ENCODE measurements at regions not wholly inside any gene's neighbourhood (a gene's known extent, or its start where the extent isn't known, plus 50 kb on each side); places are given as distances from the start of the nearest gene placed in this dataset.

DNA sequence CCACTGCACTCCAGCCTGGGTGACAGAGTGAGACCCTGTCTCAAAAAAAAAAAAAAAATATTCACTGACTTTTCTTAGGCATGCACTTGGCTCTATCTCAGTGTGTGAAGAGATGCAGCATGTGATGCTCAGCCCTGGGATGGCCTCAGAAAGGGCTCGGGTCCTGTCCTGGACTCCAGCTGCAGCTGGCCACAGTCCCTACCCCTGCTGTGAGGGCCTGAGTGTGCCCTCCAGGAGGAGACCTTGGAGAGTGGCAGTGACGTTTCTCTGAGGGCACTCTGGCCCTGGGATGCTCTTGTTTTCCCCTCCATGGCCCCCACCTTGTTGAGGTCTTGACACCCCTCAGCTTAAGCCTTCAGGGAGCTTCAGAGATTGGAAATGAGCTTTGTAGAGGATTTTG lies 81.9 kb upstream of the POU3F1 start:
- TF ChIP-seq EP300 (IDR thresholded peaks at IDR 0.05): no peak
- no peak for TF ChIP-seq POLR2AphosphoS5 (IDR thresholded peaks at IDR 0.05)
- TF ChIP-seq CTCF (IDR thresholded peaks at IDR 0.05): no peak
- no peak for TF ChIP-seq POLR2A (IDR thresholded peaks at IDR 0.05; ENCODE audit: low read depth)
- intact Hi-C loops (cut with DNase I): no loop called here
- peaks cover 0 to 63% (median 5%) of the 10 kb centered on the region in 4 donors for H3K27me3 ChIP-seq
- no peak for DNase-seq (ENCODE audit: extremely low spot score)
- H3K4me3 ChIP-seq: no peak overlapping the region
- H3K36me3 ChIP-seq: no peaks in the 10 kb centered on the region
- peaks cover 0 to 2% (median under 1%) of the 10 kb centered on the region in 4 donors for H3K4me1 ChIP-seq
- no peak overlapping the region for H3K27ac ChIP-seq (replicated peaks in 1 of 4)
- WGBS: 75% methylated on average over 2 of the region's 2 CpGs
- no peaks in the 10 kb centered on the region for H3K9me3 ChIP-seq

- no peaks in the 10 kb centered on the region for H3K9me3 ChIP-seq
- no peaks in the 10 kb centered on the region for H3K36me3 ChIP-seq
- H3K27me3 ChIP-seq: peaks cover 0 to 52% (median 0%) of the 10 kb centered on the region in 4 donors
- no peak for DNase-seq (ENCODE audit: extremely low spot score)
- intact Hi-C loops (cut with DNase I): no loop called here
- H3K4me3 ChIP-seq: no peak overlapping the region
- 50% methylated on average over 1 of the region's 2 CpGs for WGBS
- H3K27ac ChIP-seq (replicated peaks in 1 of 4): peak overlapping the region in 1 of 4 donors; percentile 48
- TF ChIP-seq POLR2AphosphoS5 (IDR thresholded peaks at IDR 0.05): no peak
- no peak for TF ChIP-seq CTCF (IDR thresholded peaks at IDR 0.05)
- TF ChIP-seq POLR2A (IDR thresholded peaks at IDR 0.05; ENCODE audit: low read depth): no peak
- TF ChIP-seq EP300 (IDR thresholded peaks at IDR 0.05): no peak
- H3K4me1 ChIP-seq: no peaks in the 10 kb centered on the region
Measured at GRCh38 chr1:38127428-38127827, 80.8 kb upstream of the POU3F1 start.

GRCh38 chr1:38126970-38127369 lies 80.4 kb upstream of the POU3F1 start:
- TF ChIP-seq EP300 (IDR thresholded peaks at IDR 0.05): no peak
- no peak for TF ChIP-seq POLR2A (IDR thresholded peaks at IDR 0.05; ENCODE audit: low read depth)
- no peak for TF ChIP-seq CTCF (IDR thresholded peaks at IDR 0.05)
- TF ChIP-seq POLR2AphosphoS5 (IDR thresholded peaks at IDR 0.05): no peak
- intact Hi-C loops (cut with DNase I): no loop called here
- WGBS: 92% methylated on average over 3 of the region's 8 CpGs

DNA sequence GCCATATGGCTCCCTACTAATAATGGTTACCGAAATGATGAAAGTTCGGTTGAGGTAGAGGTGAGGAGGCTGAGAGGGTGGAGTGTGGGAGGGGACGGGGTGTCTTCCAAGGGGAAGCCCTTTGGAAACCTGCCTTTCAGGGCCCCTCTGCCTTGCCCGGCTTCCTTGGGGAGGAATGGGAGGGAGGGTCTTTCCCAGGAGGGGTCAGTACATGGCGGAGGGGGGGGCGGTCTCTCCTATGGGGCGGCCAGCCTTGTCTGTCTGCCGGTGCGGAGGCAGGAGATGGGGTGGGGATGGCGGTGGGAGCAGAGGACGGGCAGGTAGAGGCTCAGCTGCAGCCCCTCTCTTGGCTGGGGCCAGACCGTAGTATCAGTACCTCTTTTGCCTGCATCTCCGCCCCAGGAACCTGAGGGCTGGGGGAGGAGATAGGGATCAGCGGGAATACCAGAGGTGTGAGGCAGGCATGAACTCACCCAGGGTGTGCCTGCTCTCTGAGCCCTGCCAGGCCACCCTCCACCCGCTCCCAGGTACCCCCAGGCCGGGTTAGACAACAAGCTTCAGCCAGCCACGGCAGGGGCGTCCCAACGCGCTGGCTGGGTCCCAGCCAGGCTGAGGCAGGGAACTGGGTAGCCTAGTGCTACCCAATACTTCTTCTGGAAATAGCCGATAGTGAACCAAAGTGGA lies 79.4 kb upstream of the POU3F1 start:
- Histone ChIP-seq H3K27ac (replicated peaks in 1 of 4) (no peak overlapping the region), H3K4me3 (no peak overlapping the region), H3K36me3 (no peaks in the 10 kb centered on the region), H3K4me1 (no peaks in the 10 kb centered on the region), H3K9me3 (no peaks in the 10 kb centered on the region), H3K27me3 (peaks cover 0 to 38% (median 0%) of the 10 kb centered on the region in 4 donors)
- no peak for TF ChIP-seq EP300 (IDR thresholded peaks at IDR 0.05)
- TF ChIP-seq POLR2AphosphoS5 (IDR thresholded peaks at IDR 0.05): no peak
- no peak for TF ChIP-seq POLR2A (IDR thresholded peaks at IDR 0.05; ENCODE audit: low read depth)
- no peak for TF ChIP-seq CTCF (IDR thresholded peaks at IDR 0.05)
- no peak for DNase-seq (ENCODE audit: extremely low spot score)
- WGBS: 81% methylated on average over 21 of the region's 21 CpGs
- intact Hi-C loops (cut with DNase I): no loop called here

More at GRCh38 chr1:38126970-38127369, 80.4 kb upstream of the POU3F1 start:
- no peaks in the 10 kb centered on the region for H3K4me1 ChIP-seq
- H3K36me3 ChIP-seq: no peaks in the 10 kb centered on the region
- H3K4me3 ChIP-seq: no peak overlapping the region
- H3K27ac ChIP-seq (replicated peaks in 1 of 4): no peak overlapping the region
- no peak for DNase-seq (ENCODE audit: extremely low spot score)
- no peaks in the 10 kb centered on the region for H3K9me3 ChIP-seq
- H3K27me3 ChIP-seq: peaks cover 0 to 48% (median 0%) of the 10 kb centered on the region in 4 donors

GRCh38 chr1:38125016-38125415 lies 78.4 kb upstream of the POU3F1 start:
- no peak for DNase-seq (ENCODE audit: extremely low spot score)

More at GRCh38 chr1:38125016-38125415, 78.4 kb upstream of the POU3F1 start:
- no peaks in the 10 kb centered on the region for H3K36me3 ChIP-seq
- WGBS: 90% methylated on average over 5 of the region's 5 CpGs
- no peaks in the 10 kb centered on the region for H3K9me3 ChIP-seq
- no peak overlapping the region for H3K4me3 ChIP-seq
- intact Hi-C loops (cut with DNase I): no loop called here
- TF ChIP-seq EP300 (IDR thresholded peaks at IDR 0.05) (no peak), POLR2A (IDR thresholded peaks at IDR 0.05; ENCODE audit: low read depth) (no peak), POLR2AphosphoS5 (IDR thresholded peaks at IDR 0.05) (no peak), CTCF (IDR thresholded peaks at IDR 0.05) (no peak)
- no peak overlapping the region for H3K27ac ChIP-seq (replicated peaks in 1 of 4)
- H3K27me3 ChIP-seq: peaks cover 0 to 28% (median 0%) of the 10 kb centered on the region in 4 donors
- H3K4me1 ChIP-seq: no peaks in the 10 kb centered on the region
